ENCODE measurements at regions not wholly inside any gene's neighbourhood (a gene's known extent, or its start where the extent isn't known, plus 50 kb on each side); places are given as distances from the start of the nearest gene placed in this dataset.
A peak's percentile ranks its signal among the peaks of the same experiment; 100 is the strongest.

GRCh38 chr4:79209081-79209480 lies 116.8 kb downstream of the NAA11 start (continued):
- 0 out of 2 replicates have a peak, but pooled peaks have one; percentile 35 for TF ChIP-seq ZNF197 (CRISPR knock-in tag; IDR thresholded peaks at IDR 0.05; ENCODE audit: low read depth)
- no peak for TF ChIP-seq ZKSCAN3 (CRISPR knock-in tag; IDR thresholded peaks at IDR 0.05)
- no peak for TF ChIP-seq CBFA2T3 (IDR thresholded peaks at IDR 0.05)
- TF ChIP-seq RFX1 (IDR thresholded peaks at IDR 0.05), result no peak
- TF ChIP-seq RBM39 (optimal IDR thresholded peaks at IDR 0.05; ENCODE audit: low read depth, low read length), result no peak
- TF ChIP-seq ZEB2 (IDR thresholded peaks at IDR 0.05), result no peak
- no peak for TF ChIP-seq HDAC3 (IDR thresholded peaks at IDR 0.05; ENCODE audit: borderline replicate concordance, partially characterized antibody)
- no peak for TF ChIP-seq ZNF311 (CRISPR knock-in tag; IDR thresholded peaks at IDR 0.05)
- no peak for TF ChIP-seq JUNB (CRISPR knock-in tag; conservative IDR thresholded peaks at IDR 0.05)
- no peak for TF ChIP-seq PTBP1 (IDR thresholded peaks at IDR 0.05; ENCODE audit: low read depth, low read length)
- TF ChIP-seq GTF2B (IDR thresholded peaks at IDR 0.05; ENCODE audit: extremely low read depth, insufficient read length), result no peak
- TF ChIP-seq ZNF764 (CRISPR knock-in tag; IDR thresholded peaks at IDR 0.05; ENCODE audit: low read depth), result no peak
- no peak for TF ChIP-seq ZNF589 (CRISPR knock-in tag; IDR thresholded peaks at IDR 0.05; ENCODE audit: low read depth)
- TF ChIP-seq KAT8 (IDR thresholded peaks at IDR 0.05; ENCODE audit: low read depth), result no peak
- no peak for TF ChIP-seq TFAP4 (CRISPR knock-in tag; IDR thresholded peaks at IDR 0.05; ENCODE audit: borderline replicate concordance)
- no peak for TF ChIP-seq MYC (IDR thresholded peaks at IDR 0.05; ENCODE audit: low read depth, low read length)
- TF ChIP-seq MYC (CRISPR knock-in tag; IDR thresholded peaks at IDR 0.05; ENCODE audit: borderline replicate concordance, low read depth), result 0 out of 2 replicates have a peak, but pooled peaks have one; percentile 17
- TF ChIP-seq GMEB1 (CRISPR knock-in tag; IDR thresholded peaks at IDR 0.05), result no peak
- TF ChIP-seq SMARCC2 (IDR thresholded peaks at IDR 0.05; ENCODE audit: low read depth), result no peak
- no peak for TF ChIP-seq ZFP1 (CRISPR knock-in tag; IDR thresholded peaks at IDR 0.05)
- no peak for TF ChIP-seq RBM34 (IDR thresholded peaks at IDR 0.05; ENCODE audit: borderline replicate concordance, insufficient read depth, low read length)
- TF ChIP-seq ZNF282 (CRISPR knock-in tag; IDR thresholded peaks at IDR 0.05), result no peak
- 0 out of 2 replicates have a peak, but pooled peaks have one; percentile 34 for TF ChIP-seq MECOM (CRISPR knock-in tag; IDR thresholded peaks at IDR 0.05)
- no peak for TF ChIP-seq ID3 (CRISPR knock-in tag; IDR thresholded peaks at IDR 0.05)
- no peak for TF ChIP-seq ID3 (tag; IDR thresholded peaks at IDR 0.05)
- TF ChIP-seq NONO (IDR thresholded peaks at IDR 0.05; ENCODE audit: low read depth in 2 of 2, low read length in 1 of 2), result no peak
- peak; percentile 9; the same call in 1 of the 2 replicates for TF ChIP-seq SMAD3 (CRISPR knock-in tag; conservative IDR thresholded peaks at IDR 0.05)

All from K562 (cell line).